GM10248 (cell line): ENCODE measurements at regions not wholly inside any gene's neighbourhood (a gene's known extent, or its start where the extent isn't known, plus 50 kb on each side); places are given as distances from the start of the nearest gene placed in this dataset.
"Not testable (repeated sequence)": the region's sequence is repeated elsewhere in the genome, so short reads cannot be mapped to it uniquely, and the experiment has no call there.

Experiments
- CTCF ChIA-PET: fragments of 300-600 bp; sonication (Branson Sonifier 250); formaldehyde crosslinking; extraction: SDS; loops from one replicate; lab custom pipeline; 2021; ENCODE audit warnings: antibody characterized with exemption; lab: Yijun Ruan, JAX
- POLR2A ChIA-PET: fragments of 350-650 bp; sonication (Branson Sonifier 250); formaldehyde crosslinking; extraction: SDS; loops from one replicate; lab custom pipeline; 2020; ENCODE audit warnings: antibody characterized with exemption; lab: Yijun Ruan, JAX
- DNase-seq: peaks from one replicate; pipeline ENCODE4 v3.0.0; 2012; ENCODE audit errors: extremely low spot score
- TF ChIP-seq, protein P1 (sequence below): IDR thresholded peaks from 2 replicates; pipeline ENCODE4 v1.5.1; 2012; ENCODE audit warnings: mild to moderate bottlenecking, low read depth; ENCODE audit errors: extremely low read depth, missing control alignments, control extremely low read depth

- TF ChIP-seq, protein P1, sequence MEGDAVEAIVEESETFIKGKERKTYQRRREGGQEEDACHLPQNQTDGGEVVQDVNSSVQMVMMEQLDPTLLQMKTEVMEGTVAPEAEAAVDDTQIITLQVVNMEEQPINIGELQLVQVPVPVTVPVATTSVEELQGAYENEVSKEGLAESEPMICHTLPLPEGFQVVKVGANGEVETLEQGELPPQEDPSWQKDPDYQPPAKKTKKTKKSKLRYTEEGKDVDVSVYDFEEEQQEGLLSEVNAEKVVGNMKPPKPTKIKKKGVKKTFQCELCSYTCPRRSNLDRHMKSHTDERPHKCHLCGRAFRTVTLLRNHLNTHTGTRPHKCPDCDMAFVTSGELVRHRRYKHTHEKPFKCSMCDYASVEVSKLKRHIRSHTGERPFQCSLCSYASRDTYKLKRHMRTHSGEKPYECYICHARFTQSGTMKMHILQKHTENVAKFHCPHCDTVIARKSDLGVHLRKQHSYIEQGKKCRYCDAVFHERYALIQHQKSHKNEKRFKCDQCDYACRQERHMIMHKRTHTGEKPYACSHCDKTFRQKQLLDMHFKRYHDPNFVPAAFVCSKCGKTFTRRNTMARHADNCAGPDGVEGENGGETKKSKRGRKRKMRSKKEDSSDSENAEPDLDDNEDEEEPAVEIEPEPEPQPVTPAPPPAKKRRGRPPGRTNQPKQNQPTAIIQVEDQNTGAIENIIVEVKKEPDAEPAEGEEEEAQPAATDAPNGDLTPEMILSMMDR: no peak
- ChIA-PET POLR2A (no interaction called here), CTCF (no interaction called here)
- DNase-seq: no peak
Observed at GRCh38 chr6:50361641-50362331, 312.1 kb upstream of the DEFB112 start.

DNA sequence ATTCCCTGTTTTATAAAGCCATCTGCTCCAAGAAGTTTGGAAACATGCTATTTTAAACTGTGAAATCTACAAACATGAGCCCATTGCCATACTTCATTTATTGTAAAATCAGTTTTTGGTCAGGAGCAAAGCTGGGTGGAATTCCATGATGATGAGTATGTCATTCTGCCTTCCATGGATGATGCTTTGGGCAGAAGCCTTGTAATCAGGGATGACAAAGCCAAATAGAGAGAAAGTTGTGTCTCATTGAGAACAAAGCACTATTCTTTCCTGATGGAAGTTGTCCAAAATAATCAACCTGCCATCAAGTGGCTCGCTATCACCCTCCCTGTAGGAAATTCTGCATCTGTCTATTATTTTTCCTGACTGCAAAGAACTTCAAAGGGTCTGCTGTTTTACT, 313.0 kb upstream of the DEFB112 start:
- ChIA-PET CTCF (no interaction called here), POLR2A (no interaction called here)
- DNase-seq: no peak
- TF ChIP-seq, protein P1: no peak

- ChIA-PET POLR2A (no interaction called here), CTCF (no interaction called here)
- TF ChIP-seq, protein P1: no peak
- DNase-seq: no peak
Observed at GRCh38 chr6:50369996-50370395, 320.3 kb upstream of the DEFB112 start.

- ChIA-PET CTCF (no interaction called here), POLR2A (no interaction called here)
- TF ChIP-seq, protein P1: no peak
- no peak for DNase-seq
Observed at GRCh38 chr6:50380406-50381098, 330.8 kb upstream of the DEFB112 start.

- DNase-seq: no peak
- ChIA-PET CTCF (interaction anchor here (1.2 kb wide), 1 partner anchor 72 kb away, joined by 3 read pairs; no protein-coding TSS in a partner anchor), POLR2A (no interaction called here)
- TF ChIP-seq, protein P1: no peak
Observed at GRCh38 chr6:50381099-50381415, 331.3 kb upstream of the DEFB112 start.

- DNase-seq: no peak
- ChIA-PET CTCF (no interaction called here), POLR2A (no interaction called here)
- TF ChIP-seq, protein P1: no peak
Observed at GRCh38 chr6:50390416-50390815, 322.9 kb upstream of the TFAP2D start.

DNA sequence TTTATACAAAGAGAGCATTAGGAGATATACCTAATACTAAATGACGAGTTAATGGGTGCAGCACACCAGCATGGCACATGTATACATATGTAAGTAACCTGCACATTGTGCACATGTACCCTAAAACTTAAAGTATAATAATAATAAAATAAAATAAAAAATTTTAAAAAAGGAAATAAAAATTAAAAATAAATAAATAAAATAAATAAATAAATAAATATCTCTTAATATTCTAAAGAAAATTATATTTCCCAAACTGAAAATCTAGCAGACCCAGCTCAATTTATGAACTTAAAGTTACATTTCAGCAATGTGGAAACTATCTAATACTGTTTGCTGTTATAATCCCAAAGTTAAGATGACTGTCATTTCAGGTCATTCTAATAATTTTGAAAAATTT, 319.2 kb upstream of the TFAP2D start:
- POLR2A ChIA-PET, DNase-seq, CTCF ChIA-PET: not testable (repeated sequence)
